AG08396 (cell line): ENCODE measurements at regions not wholly inside any gene's neighbourhood (a gene's known extent, or its start where the extent isn't known, plus 50 kb on each side); places are given as distances from the start of the nearest gene placed in this dataset.

Experiments
- DNase-seq: peaks from one replicate; pipeline ENCODE4 v3.0.0; 2012; ENCODE audit warnings: low spot score, mixed read lengths

DNA sequence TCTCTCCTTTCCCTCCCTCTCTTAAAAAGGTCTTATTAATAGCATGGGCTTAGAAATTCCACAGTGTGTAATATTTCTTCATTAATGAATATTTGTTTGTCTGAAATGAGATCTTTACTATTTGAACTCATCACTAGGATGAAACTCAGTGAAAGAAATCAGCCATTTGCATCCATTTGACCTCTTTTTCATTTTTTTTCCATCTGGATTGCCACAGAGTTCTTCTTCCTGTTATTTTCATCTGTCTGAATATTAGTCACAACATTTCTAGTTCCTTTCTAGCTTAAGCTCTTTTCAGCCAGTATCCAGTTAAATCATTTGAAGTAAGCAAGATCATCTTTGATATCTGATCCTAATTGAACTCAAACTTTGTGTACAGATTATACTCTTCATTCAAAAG, 69.2 kb upstream of the PLS3 start:
- no peak for DNase-seq

- no peak for DNase-seq
Observed at GRCh38 chrX:115493015-115493414, 68.0 kb upstream of the PLS3 start.

GRCh38 chrX:115494161-115494560, 66.8 kb upstream of the PLS3 start:
- no peak for DNase-seq

DNA sequence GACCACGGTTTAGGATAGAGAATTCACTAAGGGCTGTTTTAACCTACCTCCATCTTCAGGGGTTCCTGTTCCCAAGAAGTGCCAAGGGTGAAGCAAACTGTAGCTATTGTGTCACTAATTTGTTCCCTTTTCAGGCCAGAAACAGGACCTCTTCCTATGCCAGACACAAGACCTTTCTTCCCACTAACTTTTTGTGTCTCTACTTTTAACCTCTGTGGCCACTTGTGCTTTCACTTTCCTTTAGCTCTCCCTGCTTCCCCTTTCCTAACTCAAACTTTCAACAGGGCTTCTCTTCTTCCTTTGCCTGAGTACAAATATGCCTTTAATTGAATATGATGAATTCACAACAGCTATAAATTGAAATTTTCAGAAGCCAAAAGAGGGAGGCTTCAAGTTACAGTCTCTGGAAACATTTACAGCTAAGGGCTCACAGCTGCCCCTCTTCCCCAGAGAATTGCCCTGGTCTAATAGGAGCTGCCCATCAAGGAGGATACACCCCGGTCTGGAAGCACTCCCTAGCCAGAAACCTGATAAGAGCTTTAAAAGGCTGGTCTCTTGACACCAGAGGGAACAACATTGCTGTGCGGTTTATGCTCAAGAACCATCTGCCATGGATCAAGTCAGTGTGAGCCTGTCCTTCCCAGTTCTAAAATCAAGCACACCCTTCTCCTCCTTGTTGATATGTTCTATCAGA, 61.7 kb upstream of the PLS3 start:
- no peak for DNase-seq

DNA sequence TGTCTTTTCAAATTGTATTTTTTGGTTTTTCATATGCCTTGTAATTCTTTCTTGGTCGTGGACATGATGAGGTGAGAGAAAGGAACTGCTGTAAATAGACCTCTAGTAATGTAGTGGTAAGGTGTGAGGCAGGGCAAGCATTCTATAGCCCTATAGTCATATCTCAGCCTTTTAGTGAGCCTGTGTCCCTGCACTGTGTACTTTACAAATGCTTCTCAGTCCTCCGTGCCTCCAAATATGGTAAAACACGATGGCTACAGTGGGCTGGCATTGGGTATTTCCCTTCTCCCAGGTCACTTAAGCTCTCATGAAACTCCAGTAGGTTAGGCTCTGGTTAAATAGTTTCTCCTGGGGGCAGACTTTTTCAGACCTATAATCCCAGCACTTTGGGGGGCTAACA, 57.9 kb upstream of the PLS3 start:
- DNase-seq: no peak

DNA sequence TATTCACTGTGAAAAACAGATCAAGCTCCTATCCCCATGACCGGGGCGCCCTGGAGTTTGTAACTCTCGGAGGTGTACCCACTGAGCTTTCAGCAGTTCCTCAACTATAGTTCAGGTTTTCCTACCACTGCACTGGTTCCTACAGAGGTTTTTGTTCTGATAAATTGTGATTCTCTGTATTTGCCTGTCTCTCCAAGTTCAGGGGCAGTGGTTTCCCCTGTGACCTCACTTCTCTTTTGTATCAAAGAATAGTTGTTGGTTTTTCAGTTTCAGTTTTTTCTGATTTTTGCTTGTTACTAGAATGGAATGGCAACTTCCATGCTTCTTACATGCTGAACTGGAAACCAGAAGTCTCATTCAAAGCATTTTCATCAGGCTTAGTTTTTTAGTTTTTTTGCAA, 56.8 kb upstream of the PLS3 start:
- no peak for DNase-seq
